DMS 273 treated with DMSO at 0.1 percent for 48 hours (cell line): ENCODE measurements at regions not wholly inside any gene's neighbourhood (a gene's known extent, or its start where the extent isn't known, plus 50 kb on each side); places are given as distances from the start of the nearest gene placed in this dataset.
"Not testable (repeated sequence)": the region's sequence is repeated elsewhere in the genome, so short reads cannot be mapped to it uniquely, and the experiment has no call there.

Experiments used
- DNase-seq: peaks from one replicate; lab custom pipeline; 2025; lab: John Stamatoyannopoulos, UW

DNA sequence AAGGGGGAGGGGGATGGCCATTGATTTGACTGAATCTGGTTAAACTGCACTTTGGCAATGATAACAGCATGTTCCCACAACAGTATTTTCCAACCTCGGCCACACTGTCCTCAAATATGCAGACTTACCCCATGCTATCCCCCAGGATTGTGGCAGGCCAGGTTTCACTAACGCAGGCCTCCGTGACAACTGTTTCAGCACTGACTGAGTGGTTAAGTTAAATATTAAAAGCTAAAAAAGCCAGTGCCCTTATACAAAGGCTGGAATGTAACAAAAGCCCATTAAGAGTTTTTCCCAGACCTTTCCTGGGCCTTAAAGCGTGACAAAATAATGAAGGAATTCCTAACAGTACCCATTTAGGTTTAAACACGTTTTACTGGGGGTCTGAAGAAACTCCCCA, 202.9 kb downstream of the USP25 start:
- DNase-seq, result no peak

DNA sequence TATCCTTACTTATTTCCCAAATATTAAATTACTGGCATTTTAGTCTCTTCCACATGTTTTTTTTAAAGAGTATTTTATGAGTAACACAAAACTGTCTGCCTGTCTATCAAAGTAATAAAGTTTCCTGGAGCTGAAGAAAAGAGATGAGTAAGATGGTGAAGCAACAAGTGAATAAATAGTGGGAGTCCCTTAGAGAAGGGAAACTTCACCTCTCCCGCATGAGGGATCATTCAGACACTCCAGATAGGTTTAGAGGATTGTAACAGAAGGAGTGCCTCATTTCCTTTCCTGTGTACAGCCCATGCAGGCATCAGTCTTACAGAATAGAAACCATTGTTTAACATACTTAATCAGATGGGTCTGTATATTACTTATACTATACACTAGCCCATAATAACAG, 205.7 kb downstream of the USP25 start:
- DNase-seq, result no peak

DNA sequence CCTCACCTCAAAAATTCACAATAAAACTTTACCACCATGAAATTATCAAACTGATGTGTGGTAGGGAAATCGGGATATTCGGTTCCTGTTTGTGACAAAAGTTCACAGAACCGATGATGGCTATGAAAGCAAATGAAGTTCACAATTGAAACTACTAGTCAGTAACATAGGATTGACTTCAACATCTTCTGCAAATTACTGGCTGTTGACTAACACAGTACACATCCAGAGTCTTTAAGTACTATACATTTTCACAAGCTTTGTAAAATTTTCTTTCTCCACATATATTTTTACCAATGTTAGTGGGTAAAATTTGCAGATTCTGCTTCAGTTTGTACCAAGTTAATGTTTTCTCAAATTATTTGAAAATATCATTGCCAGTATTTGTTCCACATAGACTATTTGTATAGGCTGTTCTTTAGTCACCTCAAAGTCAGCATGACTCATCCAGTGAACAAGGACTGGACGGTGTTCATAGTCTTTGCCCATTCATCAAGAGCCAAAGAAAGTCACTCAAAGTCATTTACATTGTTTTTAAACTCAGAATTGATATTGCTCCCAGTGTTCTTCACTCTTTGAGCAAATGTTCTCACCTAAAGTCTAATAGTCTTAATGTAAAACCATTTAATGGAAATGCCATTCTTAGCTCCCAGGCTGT, 213.4 kb downstream of the USP25 start:
- no peak for DNase-seq

DNA sequence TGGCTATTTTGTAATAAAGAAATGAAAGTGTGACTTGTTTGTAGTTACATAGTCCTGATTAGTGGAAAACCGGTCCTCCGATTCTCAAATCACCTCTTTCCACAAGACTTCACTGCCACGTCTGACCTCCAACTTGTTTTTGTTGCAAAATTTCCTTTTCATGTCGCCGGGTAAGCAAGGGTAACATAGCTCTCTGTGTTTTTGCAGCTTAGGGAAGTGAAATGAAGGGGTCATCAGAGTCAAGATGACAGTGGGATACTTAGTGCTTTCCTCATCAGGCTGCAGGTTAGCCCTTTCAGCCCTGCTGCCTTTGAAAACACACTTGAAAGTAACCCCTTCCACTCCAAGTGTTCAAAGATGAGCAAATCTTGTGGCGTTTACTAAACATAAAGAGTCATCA, 217.9 kb downstream of the USP25 start:
- no peak for DNase-seq

DNA sequence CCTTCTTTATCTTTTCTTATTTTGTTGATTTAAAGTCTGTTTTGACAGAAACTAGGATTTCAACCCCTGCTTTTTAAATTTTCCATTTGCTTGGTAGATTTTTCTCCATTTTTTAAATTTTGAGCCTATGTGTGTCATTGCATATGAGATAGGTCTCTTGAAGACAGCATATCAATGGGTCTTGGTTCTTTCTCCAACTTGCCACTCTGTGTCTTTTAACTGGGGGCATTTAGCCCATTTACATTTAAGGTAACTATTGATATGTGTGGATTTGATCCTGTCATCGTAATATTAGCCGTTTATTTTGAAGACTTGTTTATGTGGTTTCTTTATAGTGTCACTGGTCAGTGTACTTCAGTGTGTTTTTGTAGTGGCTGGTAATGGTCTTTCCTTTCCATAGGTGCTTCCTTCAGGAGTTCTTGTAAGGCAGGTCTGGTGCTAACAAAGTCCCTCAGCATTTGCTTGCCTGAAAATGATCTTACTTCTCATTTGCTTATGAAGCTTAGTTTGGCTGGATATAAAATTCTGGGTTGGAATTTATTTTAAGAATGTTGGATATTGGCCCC, 223.9 kb downstream of the USP25 start:
- no peak for DNase-seq

DNA sequence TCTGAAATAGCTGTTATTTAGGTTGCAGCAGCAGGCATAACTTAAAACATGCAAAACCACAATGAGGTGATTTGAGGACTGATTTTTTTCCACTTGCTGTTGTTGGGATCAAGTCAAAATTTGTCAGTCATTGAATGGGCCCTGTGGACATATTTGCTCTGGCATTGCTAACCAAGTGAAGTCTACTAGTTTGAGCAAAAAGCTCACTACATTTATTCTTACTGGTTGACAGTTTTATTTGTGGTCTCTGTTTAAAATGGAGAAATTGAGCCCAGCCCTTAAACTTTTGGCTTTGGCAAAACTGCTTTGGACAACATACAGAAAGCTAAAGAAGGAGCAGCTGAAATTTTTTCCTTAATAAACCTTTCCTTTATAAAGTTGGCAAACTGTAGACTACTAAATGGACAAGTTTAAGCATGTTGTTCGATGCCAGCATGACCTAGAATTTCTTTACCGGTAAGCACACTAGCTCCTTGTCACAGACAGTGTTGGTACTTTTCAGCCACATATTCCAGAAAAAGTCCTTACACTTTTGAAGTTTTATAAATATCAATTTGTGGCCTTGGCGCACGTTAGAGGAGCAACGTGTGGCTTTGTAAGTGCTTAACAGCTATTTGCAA, 234.6 kb downstream of the USP25 start:
- DNase-seq, result no peak

DNA sequence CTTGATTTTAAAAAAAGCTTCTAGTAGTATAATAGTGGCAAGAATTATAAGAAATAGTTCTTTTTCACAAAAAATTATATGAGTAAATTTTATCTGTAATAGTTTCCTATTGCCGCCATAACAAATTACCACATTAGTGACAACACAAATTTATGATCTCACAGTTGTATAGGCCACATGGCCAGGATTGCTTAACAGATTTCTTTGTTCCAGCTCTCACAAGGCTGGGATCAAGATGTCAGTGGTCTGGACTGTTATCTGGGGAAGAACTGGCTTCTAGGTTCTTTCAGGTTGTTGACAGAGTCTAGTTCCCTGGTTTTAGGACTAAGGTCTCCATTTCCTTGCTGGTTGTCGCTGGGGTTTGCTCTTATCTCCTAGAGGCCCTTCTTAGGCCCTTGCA, 236.4 kb downstream of the USP25 start:
- DNase-seq, result no peak

DNA sequence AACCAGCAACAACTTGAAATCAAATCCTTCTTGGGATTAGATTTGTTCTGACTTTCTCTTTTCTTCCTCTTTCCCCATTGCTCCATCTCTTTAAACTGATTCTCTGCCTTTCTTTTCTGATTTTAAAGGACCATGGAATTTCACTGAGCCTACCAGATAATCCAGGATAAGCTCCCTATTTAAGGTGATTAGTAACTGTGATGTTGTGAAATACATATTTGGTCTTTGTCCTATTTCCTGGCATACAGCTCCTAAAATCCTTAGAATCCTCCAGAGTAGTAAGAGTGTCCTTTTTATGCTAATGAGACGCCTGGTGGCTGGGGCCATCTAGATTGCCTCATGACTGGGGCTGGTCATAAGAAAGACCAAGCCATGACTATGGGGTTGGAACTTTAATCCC, 236.9 kb downstream of the USP25 start:
- no peak for DNase-seq

DNA sequence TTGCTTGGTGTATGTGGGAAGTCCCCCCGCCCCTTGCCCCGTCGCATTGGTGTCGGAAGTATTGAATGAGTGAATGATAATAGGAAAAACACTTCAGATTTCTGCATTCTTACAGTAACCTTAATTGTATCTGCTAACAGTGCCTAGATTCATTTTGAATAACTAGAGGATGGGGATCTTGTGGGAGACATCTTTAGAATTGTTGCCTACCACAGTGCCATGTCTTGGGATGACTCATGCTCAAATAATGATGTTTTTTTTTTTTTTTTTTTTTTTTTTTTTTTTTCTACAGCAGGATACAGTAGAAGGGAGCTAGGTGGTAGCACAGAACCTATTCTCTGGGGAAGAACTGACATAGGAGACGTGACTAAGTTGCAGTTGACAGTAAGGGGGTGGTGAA, 237.9 kb downstream of the USP25 start:
- no peak for DNase-seq

DNA sequence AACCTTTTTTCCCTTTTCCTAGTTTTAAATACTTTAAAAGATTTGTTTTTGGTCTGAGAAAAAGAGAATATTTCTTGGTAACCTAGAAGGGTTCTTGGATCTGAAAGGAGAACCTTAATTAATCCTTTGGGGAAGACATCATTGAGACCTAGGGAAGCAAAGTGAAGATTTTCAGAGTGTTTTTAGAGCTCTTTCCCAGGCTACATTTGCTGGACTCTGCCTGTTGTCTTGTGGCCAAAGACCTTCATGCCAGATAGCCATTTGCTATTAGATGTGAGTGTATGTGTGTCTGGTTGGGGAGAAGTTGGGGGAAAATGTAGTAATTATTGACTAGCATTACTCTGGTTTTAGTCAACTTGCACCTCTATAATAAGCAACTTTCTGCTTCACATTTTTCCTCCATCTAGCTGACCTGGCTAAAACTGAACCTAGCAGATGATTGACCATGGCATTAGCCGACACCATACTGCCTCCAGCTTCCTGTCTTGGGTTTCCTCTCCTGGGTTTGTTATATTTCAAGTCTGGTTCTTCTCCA, 239.1 kb downstream of the USP25 start:
- DNase-seq, result no peak

DNA sequence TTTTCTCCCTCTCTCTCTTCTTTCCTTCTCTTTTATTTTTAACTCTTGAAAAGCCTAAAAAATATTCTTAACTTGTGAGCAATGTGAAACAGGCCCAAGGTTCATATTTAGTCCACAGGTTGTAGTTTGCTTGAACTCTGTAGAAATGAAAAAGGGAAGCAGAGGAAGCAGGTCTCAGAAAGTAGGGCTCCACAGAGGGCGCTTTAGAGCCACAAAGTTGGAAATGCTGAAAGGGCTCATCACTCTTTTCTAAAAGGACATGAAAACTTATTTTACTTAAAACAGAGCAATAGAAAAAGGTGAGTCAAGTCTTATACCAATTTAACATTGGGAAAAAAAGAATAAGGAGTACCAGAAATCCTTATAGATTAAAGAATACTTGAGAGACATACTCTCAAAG, 247.0 kb downstream of the USP25 start:
- DNase-seq, result no peak

DNA sequence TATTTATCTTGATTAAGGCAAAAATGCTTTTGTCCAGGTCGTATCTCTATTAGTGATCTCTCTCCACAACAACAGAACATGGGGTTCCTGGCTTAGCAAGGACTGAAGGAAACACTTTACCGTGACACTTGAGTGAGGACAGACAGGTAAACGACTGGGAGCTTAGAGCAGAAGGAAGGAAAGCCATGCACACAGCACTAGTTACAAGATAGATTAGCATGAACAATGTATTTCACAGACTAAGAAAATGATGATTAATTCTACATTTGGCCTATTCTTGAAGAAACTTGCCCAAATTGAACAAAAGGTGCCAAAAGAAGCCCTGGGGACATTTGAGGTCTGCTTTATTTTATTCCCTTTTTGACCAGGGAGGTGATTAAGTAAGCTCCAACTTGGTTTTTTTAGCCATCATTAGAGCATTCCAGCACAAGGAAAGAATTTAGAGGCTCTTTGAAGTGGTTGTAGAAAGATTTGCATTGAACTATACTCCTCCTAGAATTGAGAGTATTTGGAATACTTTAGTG, 248.5 kb downstream of the USP25 start:
- DNase-seq, result no peak

DNA sequence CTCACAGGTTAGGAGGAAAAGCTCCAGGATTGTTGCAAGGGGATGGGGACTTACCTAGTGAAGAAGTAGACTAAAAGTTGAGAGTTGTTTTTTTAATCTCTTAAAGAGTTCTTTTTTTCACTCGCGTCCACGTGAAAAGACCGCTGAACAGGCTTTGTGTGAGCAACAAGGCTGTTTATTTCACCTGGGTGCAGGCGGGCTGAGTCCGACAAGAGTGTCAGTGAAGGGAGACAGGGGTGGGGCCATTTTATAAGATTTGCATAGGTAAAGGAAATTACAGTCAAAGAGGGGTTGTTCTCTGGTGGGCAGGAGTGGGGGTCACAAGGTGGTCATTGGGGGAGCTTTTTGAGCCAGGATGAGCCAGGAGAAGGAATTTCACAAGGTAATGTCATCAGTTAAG, 249.7 kb downstream of the USP25 start:
- not testable (repeated sequence) for DNase-seq

DNA sequence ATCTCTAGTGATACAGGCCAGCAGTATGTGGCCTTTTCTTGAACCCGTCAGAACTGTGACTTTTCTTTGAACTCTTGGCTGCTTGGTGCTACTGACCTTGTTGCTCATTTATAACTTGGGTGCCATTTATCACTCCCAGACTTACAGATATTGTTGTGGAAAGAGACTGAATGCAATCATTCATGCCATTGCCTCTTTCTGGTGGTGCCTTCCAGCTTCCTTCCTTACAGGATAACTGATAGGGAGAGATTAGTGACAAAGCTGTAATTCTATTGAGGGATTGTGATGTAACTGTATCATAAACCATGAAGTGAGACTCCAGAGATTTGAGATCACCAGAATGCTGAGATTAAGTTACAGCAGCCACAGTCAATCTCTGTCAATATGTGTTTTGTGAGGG, 256.5 kb downstream of the USP25 start:
- DNase-seq, result no peak

DNA sequence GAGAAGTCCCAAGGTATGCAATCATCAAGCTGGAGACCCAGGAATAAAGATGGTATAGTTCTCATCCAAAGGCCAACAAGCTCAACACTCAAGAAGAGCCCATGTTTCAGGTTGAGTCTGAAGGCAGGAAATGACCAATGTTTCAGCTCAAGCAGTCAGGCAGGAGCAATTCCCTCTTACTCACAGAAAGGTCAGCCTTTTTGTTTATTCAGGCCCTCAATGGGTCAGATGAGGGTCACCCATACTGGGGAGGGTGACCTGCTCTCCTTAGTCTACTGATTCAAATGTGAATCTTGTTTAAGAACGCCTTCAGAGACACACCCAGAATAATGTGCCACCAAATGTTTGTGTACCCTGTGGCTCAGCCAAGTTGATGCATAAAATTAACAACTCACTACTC, 262.4 kb downstream of the USP25 start:
- DNase-seq, result no peak

DNA sequence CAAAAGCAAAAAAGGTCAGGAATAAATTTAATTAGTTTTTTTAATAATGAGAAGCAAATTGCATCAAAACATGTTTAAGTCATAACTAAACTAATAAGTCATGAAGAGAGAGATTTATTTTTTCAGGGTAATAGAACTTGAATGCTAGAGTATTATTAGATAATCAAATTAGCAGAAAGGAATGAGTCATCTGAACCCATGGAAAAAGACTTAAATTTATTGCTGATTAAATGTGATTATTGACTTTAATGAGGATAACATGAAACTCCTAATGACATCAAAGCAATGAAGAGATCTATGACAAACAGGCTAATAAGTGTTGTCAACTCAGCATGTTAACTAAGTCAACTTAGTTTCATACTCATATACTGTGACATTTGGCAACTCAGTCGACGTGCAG, 264.2 kb downstream of the USP25 start:
- no peak for DNase-seq

DNA sequence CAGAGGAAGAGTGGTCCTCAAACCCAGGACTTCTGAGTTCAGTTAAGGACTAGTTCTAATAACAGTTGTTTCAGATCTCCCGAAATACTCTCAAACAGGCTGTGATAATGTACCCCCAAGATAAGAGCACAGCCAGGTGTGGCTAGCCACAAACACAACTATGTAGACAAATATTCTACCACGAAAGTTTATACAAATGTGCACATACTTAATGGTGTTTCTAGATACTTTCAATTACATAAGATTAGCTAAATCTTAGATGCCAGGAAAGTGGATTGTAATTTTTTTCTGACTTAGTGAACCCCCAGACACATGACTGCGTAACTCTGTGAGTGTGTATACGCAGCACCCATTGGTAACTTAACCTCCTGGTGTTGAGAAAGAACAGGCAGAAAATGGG, 270.0 kb downstream of the USP25 start:
- no peak for DNase-seq

DNA sequence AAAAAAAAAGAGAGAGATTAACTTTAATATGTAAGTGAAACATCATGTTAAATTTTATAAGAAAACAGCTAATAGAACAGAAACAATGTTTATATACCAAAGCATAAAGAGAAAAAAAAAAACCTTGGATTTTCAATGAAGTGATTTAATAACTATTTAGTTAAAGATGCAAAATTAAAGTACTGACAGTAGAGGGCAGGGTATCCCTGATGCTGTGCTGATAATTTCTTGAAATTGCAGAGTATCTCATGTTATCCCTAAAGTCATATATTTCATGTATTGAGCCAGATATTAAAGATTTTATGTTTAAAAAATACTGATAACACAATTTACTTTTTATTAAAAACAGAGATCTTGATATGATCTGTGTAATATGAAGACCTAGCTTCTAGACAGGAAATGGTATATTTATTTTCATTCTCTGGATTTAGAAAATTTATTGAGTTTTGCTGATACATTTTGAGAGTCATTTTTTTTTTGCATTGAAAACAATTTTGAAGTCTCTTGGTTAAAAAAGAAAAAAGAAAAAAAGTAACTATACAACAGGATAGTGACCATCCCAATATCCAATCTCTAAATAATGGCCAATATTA, 273.2 kb downstream of the USP25 start:
- DNase-seq, result no peak

DNA sequence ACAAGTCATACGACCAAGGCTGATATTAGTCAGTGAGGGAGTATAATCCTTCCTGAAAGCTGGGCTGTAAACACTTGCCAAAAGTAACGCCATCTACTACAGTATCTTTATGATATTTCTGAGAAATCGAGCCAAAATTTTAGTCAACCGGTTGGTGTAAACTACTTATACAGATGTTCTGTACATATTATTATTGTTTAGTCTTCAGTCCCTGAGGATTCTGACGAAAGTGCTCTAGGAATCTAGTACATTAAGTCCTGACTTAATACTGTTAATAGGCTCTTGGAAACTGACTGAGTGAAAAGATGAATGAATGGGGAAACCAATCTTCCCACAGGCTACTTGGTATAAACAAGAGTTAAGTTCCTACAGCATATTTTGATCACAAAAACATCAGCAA, 274.3 kb downstream of the USP25 start:
- no peak for DNase-seq

DNA sequence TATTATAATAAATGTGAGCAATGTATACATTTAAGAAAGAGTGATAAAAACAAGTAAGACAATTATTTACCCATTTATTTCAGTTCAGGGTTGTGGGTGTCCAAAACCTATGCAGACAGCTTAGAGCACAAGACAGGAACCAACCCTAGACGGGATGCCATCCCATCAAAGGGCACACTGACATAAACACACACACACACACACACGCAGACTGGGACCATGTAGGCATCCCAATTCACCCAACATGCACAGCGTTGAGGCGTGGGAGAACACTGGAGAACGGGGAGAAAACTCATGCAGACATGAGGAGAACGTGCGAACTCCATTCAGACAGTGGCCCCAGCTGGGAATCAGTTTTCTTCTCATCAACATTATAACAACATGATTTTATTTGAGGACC, 274.7 kb downstream of the USP25 start:
- DNase-seq, result no peak

DNA sequence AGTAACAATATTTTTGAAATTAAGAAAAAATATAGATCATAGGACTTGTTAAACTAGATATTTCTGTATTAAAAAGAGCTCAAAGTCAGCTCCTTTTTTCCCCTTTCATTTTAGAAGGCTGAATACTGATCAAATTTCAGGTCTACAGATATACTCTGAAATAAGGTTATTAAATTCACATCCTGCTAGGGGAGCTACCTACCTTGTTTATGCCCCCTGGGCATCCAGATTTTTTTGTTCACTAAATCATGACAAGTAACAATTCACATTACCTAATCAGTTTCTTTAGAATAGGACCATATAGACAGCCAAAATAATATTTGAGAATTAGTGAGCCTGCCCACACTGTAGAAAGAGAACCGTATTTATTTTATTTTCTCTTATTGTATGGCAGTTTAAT, 276.2 kb downstream of the USP25 start:
- no peak for DNase-seq

DNA sequence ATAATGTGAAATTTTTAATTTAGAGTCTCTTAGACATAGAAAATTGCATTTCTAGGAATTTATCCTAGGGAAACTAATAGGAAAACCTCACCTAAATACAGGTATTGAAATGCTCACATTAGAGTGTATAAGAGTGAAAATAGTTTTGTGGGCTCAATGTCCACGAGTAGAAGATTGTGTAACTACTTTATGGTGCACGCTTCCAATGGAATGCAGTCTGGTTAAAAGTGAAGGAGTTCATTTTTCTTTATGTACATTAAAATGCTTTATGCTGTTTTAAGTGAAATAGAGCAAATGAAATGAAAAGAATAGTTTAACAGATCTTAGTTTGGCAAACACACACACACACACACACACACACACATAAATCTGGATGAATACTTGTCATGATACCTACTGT, 278.2 kb downstream of the USP25 start:
- no peak for DNase-seq

DNA sequence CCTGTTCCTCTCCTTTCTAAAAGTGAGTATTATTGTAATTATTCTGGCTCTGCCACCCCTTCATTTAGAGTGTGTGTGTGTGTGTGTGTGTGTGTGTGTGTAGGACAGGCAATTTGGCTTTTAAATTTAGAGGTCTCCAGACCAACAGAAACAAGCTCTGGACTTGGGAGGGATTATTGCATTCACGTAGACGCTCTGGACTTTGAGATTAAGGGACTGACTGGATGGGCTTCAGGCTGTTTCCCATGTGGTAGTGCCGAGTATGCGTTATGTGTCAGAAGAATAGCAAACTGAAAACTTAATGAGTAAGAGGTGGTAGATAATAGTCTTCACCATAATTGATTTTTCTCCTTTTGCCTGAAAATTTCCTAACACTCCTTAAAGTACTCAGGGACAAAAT, 281.9 kb downstream of the USP25 start:
- DNase-seq, result no peak
